ENCODE measurements at regions not wholly inside any gene's neighbourhood (a gene's known extent, or its start where the extent isn't known, plus 50 kb on each side); places are given as distances from the start of the nearest gene placed in this dataset.
A peak's percentile ranks its signal among the peaks of the same experiment; 100 is the strongest.

DNA sequence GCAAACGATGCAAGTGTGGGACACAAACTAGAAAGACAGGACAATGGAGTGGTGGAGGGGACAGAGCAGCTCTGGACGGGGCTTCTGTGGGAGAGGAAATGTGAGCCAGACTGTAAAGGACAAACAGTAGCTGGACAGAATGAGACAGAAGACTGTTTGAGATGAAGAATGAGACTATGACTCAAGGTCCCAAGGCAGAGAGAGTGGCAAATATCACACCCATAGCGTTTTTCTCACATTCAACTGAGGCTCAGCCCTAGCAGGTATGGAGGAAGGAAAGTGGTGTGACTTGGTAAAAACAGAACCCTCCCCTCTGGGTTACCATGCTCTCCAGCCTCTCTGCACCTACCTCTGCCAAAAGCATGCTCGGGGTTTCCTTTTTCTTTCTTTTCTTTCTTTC lies 96.5 kb downstream of the RPL27A start:
- H3K4me3 ChIP-seq (ENCODE audit: low read length): no peak overlapping the region
- no peak for DNase-seq (ENCODE audit: low read depth)
- TF ChIP-seq, protein P1, sequence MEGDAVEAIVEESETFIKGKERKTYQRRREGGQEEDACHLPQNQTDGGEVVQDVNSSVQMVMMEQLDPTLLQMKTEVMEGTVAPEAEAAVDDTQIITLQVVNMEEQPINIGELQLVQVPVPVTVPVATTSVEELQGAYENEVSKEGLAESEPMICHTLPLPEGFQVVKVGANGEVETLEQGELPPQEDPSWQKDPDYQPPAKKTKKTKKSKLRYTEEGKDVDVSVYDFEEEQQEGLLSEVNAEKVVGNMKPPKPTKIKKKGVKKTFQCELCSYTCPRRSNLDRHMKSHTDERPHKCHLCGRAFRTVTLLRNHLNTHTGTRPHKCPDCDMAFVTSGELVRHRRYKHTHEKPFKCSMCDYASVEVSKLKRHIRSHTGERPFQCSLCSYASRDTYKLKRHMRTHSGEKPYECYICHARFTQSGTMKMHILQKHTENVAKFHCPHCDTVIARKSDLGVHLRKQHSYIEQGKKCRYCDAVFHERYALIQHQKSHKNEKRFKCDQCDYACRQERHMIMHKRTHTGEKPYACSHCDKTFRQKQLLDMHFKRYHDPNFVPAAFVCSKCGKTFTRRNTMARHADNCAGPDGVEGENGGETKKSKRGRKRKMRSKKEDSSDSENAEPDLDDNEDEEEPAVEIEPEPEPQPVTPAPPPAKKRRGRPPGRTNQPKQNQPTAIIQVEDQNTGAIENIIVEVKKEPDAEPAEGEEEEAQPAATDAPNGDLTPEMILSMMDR (conservative IDR thresholded peaks at IDR 0.05; ENCODE audit: low read length): no peak

DNA sequence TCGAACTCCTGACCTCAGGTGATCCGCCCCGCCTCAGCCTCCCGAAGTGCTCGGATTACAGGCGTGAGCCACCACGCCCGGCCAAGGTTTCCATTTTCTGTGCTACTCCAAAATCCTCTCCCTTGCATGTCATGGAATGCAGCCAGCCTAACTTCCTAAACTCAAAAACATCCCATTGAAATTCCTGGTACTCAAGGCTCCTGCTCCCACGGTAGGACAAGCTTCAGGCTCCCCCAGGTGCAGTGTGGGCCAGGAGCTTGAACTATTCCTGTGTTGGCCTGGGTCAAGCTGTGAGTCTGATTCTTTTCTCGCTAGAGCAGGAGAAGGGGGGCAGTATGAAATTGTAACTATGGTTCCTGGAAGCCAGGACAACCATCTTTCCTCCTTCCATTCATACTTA lies 97.1 kb downstream of the RPL27A start:
- TF ChIP-seq, protein P1 (conservative IDR thresholded peaks at IDR 0.05; ENCODE audit: low read length): no peak
- no peak for DNase-seq (ENCODE audit: low read depth)
- no peak overlapping the region for H3K4me3 ChIP-seq (ENCODE audit: low read length)

DNA sequence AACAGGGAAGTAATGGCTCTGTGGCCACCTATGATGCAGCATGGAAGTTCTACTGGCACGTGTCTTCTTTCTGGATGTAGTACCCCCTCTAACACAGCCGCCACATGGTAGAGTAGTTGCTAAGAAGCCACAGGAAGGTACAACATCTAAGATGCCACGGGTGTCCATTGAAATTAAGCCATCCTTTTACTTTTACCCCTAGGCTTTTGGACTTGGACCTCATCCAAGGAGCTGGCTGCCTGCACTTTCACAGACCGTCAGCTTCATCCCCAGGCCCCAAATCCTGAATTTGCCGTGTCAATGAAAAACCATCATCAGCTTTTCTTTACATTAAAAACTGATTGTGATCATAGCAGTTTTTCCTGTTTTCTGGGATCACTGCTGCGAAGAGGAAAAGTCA lies 102.4 kb downstream of the RPL27A start:
- TF ChIP-seq, protein P1 (conservative IDR thresholded peaks at IDR 0.05; ENCODE audit: low read length): no peak
- no peak overlapping the region for H3K4me3 ChIP-seq (ENCODE audit: low read length)
- no peak for DNase-seq (ENCODE audit: low read depth)

DNA sequence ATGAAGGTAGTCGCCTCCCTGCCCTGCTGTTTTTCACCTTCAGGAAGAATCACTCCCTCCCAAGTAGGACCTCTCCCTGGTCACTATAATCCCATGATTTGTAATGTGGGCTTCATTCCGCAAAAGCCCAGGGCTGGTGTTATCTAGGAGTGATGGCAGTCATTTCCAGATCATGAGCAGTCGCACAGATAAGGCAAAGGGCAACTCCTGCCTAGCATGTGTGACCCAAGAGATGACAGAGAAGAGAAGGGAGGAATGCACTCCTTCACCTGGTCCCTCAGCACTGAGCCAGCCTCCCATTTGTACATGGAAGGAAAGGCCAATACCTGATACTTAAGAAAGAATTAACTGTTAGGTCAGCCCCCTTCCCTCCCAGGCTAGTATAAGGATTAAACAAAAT lies 102.9 kb downstream of the RPL27A start:
- TF ChIP-seq, protein P1 (conservative IDR thresholded peaks at IDR 0.05; ENCODE audit: low read length): no peak
- DNase-seq (ENCODE audit: low read depth): no peak
- no peak overlapping the region for H3K4me3 ChIP-seq (ENCODE audit: low read length)

DNA sequence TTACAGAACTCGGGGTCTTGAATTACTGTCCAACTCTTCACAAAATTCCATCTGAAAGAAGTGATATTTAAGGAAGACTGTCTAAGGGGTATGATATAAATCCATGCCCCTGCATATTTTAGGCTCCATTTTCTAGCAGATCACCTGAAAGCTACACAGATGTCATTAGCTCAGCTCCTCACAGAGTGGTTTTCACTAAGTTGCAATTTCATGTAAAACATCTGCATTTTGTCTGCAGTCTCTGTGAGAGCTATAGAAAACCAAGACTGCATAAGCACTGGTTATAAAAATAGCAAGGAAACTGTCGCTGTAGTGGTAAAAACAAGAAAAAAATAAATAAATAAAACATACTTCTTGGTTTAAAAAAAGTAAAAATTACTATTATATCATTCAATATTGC lies 103.4 kb downstream of the RPL27A start:
- no peak overlapping the region for H3K4me3 ChIP-seq (ENCODE audit: low read length)
- TF ChIP-seq, protein P1 (conservative IDR thresholded peaks at IDR 0.05; ENCODE audit: low read length): no peak
- DNase-seq (ENCODE audit: low read depth): no peak

DNA sequence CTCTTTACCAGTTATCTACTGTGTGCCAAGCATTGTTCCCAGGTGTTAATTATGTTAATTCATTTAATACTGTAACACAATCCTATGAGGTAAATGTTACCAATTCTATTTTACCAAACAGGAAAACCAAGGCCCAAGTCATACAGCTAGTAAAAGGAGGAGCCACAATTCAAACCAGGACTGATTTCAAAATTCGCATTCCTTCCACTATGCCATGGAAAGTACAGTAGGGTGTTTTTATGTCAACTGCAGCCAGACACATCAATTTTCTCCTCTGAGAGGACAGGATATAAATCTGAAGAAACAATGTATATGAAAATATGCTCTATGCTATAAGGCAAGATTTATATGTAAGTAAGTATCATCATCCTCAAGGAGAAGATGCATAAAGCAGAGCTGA lies 104.3 kb downstream of the RPL27A start:
- DNase-seq (ENCODE audit: low read depth): peak; percentile 48
- H3K4me3 ChIP-seq (ENCODE audit: low read length): no peak overlapping the region
- TF ChIP-seq, protein P1 (conservative IDR thresholded peaks at IDR 0.05; ENCODE audit: low read length): peak; percentile 46

DNA sequence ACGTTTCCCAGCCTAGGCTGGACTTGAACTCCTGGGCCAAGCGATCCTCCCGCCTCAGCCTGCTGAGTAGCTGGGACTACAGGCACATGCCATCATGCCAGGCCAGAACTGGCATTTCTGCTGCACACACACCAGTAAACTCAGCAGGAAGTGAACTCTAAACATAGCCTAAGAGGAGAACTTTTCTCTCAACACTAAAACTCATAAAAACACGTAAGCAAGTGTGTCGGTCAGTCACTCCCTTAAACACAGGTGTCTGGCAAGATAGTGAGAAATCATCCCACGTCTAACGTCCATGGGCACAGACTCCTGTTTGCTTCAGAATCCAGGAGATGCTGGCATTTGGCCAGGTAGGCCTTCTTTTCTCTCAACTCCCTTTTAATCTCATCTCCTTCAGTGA lies 104.8 kb downstream of the RPL27A start:
- DNase-seq (ENCODE audit: low read depth): no peak
- no peak overlapping the region for H3K4me3 ChIP-seq (ENCODE audit: low read length)
- TF ChIP-seq, protein P1 (conservative IDR thresholded peaks at IDR 0.05; ENCODE audit: low read length): no peak
